ENCODE measurements at regions not wholly inside any gene's neighbourhood (a gene's known extent, or its start where the extent isn't known, plus 50 kb on each side); places are given as distances from the start of the nearest gene placed in this dataset.

GRCh38 chr4:114398410-114398809 lies 200.2 kb upstream of the UGT8 start:
- H3K14ac ChIP-seq (ENCODE audit: insufficient read length), result no peak overlapping the region
- no peak for FAIRE-seq

More at GRCh38 chr4:114398410-114398809, 200.2 kb upstream of the UGT8 start:
- POLR2A ChIA-PET (ENCODE audit: partially characterized antibody), result no interaction called here
- H4K5ac ChIP-seq (ENCODE audit: insufficient read length, low read depth, low read length), result no peak overlapping the region
- H3K27ac ChIP-seq (ENCODE audit: low read depth, low read length), result no peak overlapping the region
- H3K9me3 ChIP-seq (ENCODE audit: insufficient read depth in 2 of 2, low read depth in 1 of 2, low read length in 1 of 2), result no peaks in the 10 kb centered on the region; a peak in 1 of 4 replicates
- H3K56ac ChIP-seq (replicated peaks; ENCODE audit: insufficient read length, low read depth, low read length), result no peak overlapping the region
- CTCF ChIA-PET (ENCODE audit: partially characterized antibody), result interaction anchor here (1.1 kb wide), 2 partner anchors 256 to 296 kb away, joined by 3 to 4 read pairs; no protein-coding TSS in a partner anchor
- H3K23me2 ChIP-seq (ENCODE audit: low read depth, low read length), result no peaks in the 10 kb centered on the region
- H2AK5ac ChIP-seq (ENCODE audit: low read depth, low read length), result no peak overlapping the region
- no peak overlapping the region for H4K8ac ChIP-seq (ENCODE audit: extremely low read depth, insufficient read depth, low read length)
- H3K27me3 ChIP-seq (replicated peaks in 1 of 4; ENCODE audit: control insufficient read depth in 3 of 4, extremely low read depth in 1 of 4, insufficient read depth in 3 of 4, low read length in 3 of 4), result no peaks in the 10 kb centered on the region
- DNase-seq (ENCODE audit: low read depth in 1 of 2, low spot score in 2 of 2), result no peak
- no peak overlapping the region for H2BK15ac ChIP-seq (ENCODE audit: low read length)
- no peaks in the 10 kb centered on the region for H3K36me3 ChIP-seq (ENCODE audit: control insufficient read depth in 2 of 4, insufficient read depth in 4 of 4, low read length in 3 of 4)
- H3K4me2 ChIP-seq (ENCODE audit: insufficient read depth in 1 of 2, low read depth in 2 of 2, low read length in 2 of 2), result no peak overlapping the region
- no peak overlapping the region; the same call in 1 of the 2 replicates for H2BK20ac ChIP-seq (ENCODE audit: low read length)
- H2BK5ac ChIP-seq (ENCODE audit: low read depth, low read length), result no peak overlapping the region
- H3K4me3 ChIP-seq (ENCODE audit: extremely low read depth in 1 of 4, insufficient read depth in 2 of 4, low read depth in 3 of 4, low read length in 4 of 4), result no peak overlapping the region
- H2BK120ac ChIP-seq (replicated peaks; ENCODE audit: low read depth, low read length), result no peak overlapping the region
- H4K91ac ChIP-seq (replicated peaks; ENCODE audit: insufficient read length, low read length), result no peak overlapping the region
- no peak overlapping the region for H2AFZ ChIP-seq (ENCODE audit: low read length)
- H3K4ac ChIP-seq (replicated peaks; ENCODE audit: insufficient read length, low read depth, low read length), result no peak overlapping the region
- H4K20me1 ChIP-seq (replicated peaks in 1 of 2; ENCODE audit: control insufficient read depth in 1 of 2, insufficient read depth in 2 of 2, low read length in 2 of 2), result no peaks in the 10 kb centered on the region
- no peaks in the 10 kb centered on the region for H3K79me1 ChIP-seq (ENCODE audit: low read depth, low read length)
- no peak for TF ChIP-seq CTCF (IDR thresholded peaks at IDR 0.05; ENCODE audit: control extremely low read depth in 1 of 3, insufficient read depth in 1 of 3, low read depth in 1 of 3, low read length in 3 of 3)
- no peak for TF ChIP-seq TCF12 (IDR thresholded peaks at IDR 0.05; ENCODE audit: low read depth, low read length)
- no peak for TF ChIP-seq TAF7 (optimal IDR thresholded peaks at IDR 0.05; ENCODE audit: borderline replicate concordance, low read depth, low read length)
- TF ChIP-seq BACH1 (IDR thresholded peaks at IDR 0.05; ENCODE audit: low read length), result no peak
- no peak for TF ChIP-seq ATF2 (IDR thresholded peaks at IDR 0.05; ENCODE audit: low read length)
- no peak for TF ChIP-seq FOSL1 (IDR thresholded peaks at IDR 0.05; ENCODE audit: insufficient read depth, low read depth, low read length)
- TF ChIP-seq TAF1 (IDR thresholded peaks at IDR 0.05; ENCODE audit: low read depth, low read length), result no peak
- TF ChIP-seq SP2 (IDR thresholded peaks at IDR 0.05; ENCODE audit: low read length), result no peak
- no peak for TF ChIP-seq CTBP2 (IDR thresholded peaks at IDR 0.05; ENCODE audit: borderline replicate concordance, insufficient read depth, insufficient read length, low read length)
- no peak for TF ChIP-seq SP1 (IDR thresholded peaks at IDR 0.05; ENCODE audit: low read depth, low read length)
- TF ChIP-seq GABPA (IDR thresholded peaks at IDR 0.05; ENCODE audit: borderline replicate concordance, insufficient read depth, low read length), result no peak
- TF ChIP-seq KDM5A (IDR thresholded peaks at IDR 0.05; ENCODE audit: low read length), result no peak
- no peak overlapping the region for H2BK12ac ChIP-seq (ENCODE audit: low read depth, low read length)
- no peak overlapping the region for H3K23ac ChIP-seq (ENCODE audit: insufficient read length)
- peaks cover 6 to 9% (median 6%) of the 10 kb centered on the region in 4 experiments; a peak in 5 of 7 replicates for H3K4me1 ChIP-seq (replicated peaks in 1 of 4; ENCODE audit: control insufficient read depth in 3 of 4, insufficient read depth in 4 of 4, low read length in 3 of 4)
- H3K18ac ChIP-seq (ENCODE audit: extremely low read depth, low read length), result no peak overlapping the region; the same call in 1 of the 2 replicates
- H3K9ac ChIP-seq (replicated peaks in 1 of 4; ENCODE audit: extremely low read depth in 1 of 4, low read depth in 3 of 4, low read length in 3 of 4), result no peak overlapping the region
- no peaks in the 10 kb centered on the region for H3K79me2 ChIP-seq (ENCODE audit: control insufficient read depth in 1 of 2, insufficient read depth in 2 of 2, low read length in 2 of 2)

Measured in H1 (cell line).